ENCODE measurements at regions not wholly inside any gene's neighbourhood (a gene's known extent, or its start where the extent isn't known, plus 50 kb on each side); places are given as distances from the start of the nearest gene placed in this dataset.

DNA sequence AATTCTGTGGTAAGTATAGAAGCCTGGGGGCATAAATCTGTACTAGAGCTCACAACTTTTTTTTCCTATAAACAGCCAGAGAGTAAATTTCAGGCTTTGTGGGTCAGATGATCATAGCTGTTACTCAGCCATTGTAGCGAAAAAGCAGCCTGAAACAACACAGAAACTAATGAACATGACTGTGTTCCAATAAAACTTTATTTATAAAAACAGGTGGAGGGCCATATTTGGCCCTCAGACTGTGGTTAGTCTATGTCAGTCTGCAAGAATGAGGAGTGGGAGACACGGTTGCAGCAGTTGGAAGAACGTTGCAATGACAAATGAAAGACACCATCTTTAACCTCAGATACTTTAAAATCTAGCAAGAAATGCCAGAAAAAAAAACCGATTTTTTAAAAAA, 389.6 kb upstream of the PRKCQ start:
- Histone ChIP-seq H3K9me3 (no peaks in the 10 kb centered on the region), H3K4me3 (no peak overlapping the region), H3K9ac (ENCODE audit: low read depth in 2 of 2, low read length in 2 of 2) (no peak overlapping the region), H3K27me3 (no peaks in the 10 kb centered on the region), H3K27ac (no peak overlapping the region), H3K4me1 (no peaks in the 10 kb centered on the region), H3K36me3 (no peaks in the 10 kb centered on the region)
- DNase-seq = no peak
- intact Hi-C loops (cut with DNase I) = no loop called here
- TF ChIP-seq, protein P1, sequence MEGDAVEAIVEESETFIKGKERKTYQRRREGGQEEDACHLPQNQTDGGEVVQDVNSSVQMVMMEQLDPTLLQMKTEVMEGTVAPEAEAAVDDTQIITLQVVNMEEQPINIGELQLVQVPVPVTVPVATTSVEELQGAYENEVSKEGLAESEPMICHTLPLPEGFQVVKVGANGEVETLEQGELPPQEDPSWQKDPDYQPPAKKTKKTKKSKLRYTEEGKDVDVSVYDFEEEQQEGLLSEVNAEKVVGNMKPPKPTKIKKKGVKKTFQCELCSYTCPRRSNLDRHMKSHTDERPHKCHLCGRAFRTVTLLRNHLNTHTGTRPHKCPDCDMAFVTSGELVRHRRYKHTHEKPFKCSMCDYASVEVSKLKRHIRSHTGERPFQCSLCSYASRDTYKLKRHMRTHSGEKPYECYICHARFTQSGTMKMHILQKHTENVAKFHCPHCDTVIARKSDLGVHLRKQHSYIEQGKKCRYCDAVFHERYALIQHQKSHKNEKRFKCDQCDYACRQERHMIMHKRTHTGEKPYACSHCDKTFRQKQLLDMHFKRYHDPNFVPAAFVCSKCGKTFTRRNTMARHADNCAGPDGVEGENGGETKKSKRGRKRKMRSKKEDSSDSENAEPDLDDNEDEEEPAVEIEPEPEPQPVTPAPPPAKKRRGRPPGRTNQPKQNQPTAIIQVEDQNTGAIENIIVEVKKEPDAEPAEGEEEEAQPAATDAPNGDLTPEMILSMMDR (IDR thresholded peaks at IDR 0.05) = no peak

DNA sequence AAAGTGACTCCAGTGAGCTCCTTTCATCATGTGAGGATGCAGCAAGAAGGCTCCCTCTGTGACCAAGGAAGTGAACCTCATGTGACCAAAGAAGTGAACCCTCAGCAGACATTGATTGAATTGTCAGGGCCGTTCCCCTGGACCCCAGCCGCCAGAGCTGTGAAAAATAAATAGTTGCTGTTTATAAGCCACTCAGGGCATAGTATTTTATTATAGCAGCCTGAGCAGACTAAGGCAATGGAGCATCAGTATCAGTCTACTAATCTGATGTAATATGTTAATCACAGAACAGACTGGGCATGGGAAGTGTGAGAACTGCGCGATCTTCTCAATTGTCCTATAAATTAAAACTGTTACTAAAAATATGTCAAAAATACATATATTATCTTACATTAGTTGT, 384.5 kb upstream of the PRKCQ start:
- intact Hi-C loops (cut with DNase I) = no loop called here
- Histone ChIP-seq H3K4me3 (no peak overlapping the region), H3K9ac (ENCODE audit: low read depth in 2 of 2, low read length in 2 of 2) (no peak overlapping the region), H3K27ac (no peak overlapping the region), H3K27me3 (no peaks in the 10 kb centered on the region), H3K9me3 (no peaks in the 10 kb centered on the region), H3K36me3 (no peaks in the 10 kb centered on the region), H3K4me1 (no peaks in the 10 kb centered on the region)
- TF ChIP-seq, protein P1 (IDR thresholded peaks at IDR 0.05) = no peak
- DNase-seq = no peak

DNA sequence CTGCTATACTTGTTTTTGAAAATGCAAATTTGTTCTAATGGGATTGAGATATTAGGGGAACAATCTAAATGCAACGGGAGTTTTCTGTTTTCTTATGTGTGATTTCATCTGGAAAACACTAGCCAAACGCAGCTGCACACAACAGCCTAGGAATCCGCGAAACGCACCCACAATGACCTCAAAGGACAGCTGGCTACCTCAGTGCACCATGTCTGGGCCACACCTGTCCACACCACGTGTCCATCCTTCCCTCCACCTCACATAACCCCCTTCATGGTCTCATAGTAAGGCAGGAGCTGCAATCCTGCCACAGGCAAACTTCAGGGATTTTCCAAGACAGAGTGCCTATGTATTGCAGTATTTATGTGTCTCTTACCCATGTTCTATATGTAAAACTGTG, 382.5 kb upstream of the PRKCQ start:
- Histone ChIP-seq H3K9ac (ENCODE audit: low read depth in 2 of 2, low read length in 2 of 2) (no peak overlapping the region), H3K4me1 (no peaks in the 10 kb centered on the region), H3K27me3 (no peaks in the 10 kb centered on the region), H3K4me3 (no peak overlapping the region), H3K9me3 (no peaks in the 10 kb centered on the region), H3K36me3 (no peaks in the 10 kb centered on the region), H3K27ac (no peak overlapping the region)
- TF ChIP-seq, protein P1 (IDR thresholded peaks at IDR 0.05) = no peak
- intact Hi-C loops (cut with DNase I) = no loop called here
- no peak for DNase-seq

DNA sequence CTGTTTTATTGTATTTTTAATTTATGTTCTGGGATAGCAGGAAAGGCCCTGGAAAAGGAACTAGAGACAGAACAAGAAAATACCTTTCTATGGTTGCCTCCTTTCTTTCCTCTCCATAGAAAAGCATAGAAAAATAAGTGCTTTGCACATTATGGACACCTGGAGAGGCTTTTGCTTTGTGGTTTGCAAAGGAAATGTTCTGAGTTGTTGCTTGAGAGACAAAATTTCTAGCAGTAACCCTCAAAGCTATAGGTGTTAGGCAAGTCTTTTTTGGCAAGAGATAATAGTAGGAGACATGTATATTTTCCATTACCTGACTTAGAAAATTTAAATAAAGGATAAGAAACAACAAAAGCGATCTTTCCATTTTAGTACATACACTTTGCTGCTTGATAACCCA, 378.6 kb upstream of the PRKCQ start:
- DNase-seq = no peak

DNA sequence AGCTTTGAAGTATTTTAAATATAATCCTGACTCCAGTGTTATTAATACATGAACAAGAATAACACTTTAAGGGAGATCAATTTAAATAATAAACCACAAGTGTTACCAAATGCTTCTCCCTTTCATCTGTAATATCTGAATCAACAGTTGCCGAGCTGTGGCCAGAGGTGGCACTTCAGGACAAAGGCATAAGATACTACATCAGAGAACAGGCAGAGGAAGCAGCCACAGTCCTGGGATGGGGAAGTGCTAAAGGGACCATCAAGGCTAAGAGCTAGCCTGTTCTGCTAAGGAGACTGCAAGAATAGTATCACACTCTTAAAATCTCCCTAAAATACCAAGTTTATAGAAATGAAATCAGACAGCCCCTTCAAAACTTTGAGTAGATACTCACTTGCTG, 378.2 kb upstream of the PRKCQ start:
- H3K4me1 ChIP-seq = no peaks in the 10 kb centered on the region
- H3K27me3 ChIP-seq = no peaks in the 10 kb centered on the region
- no peaks in the 10 kb centered on the region for H3K9me3 ChIP-seq
- no peak overlapping the region for H3K4me3 ChIP-seq
- intact Hi-C loops (cut with DNase I) = no loop called here
- no peak overlapping the region for H3K27ac ChIP-seq
- DNase-seq = no peak
- H3K9ac ChIP-seq (ENCODE audit: low read depth in 2 of 2, low read length in 2 of 2) = no peak overlapping the region
- TF ChIP-seq, protein P1 (IDR thresholded peaks at IDR 0.05) = no peak
- H3K36me3 ChIP-seq = no peaks in the 10 kb centered on the region

More for the DNA sequence above, 378.6 kb upstream of the PRKCQ start:
- intact Hi-C loops (cut with DNase I) = no loop called here
- Histone ChIP-seq H3K36me3 (no peaks in the 10 kb centered on the region), H3K9ac (ENCODE audit: low read depth in 2 of 2, low read length in 2 of 2) (no peak overlapping the region), H3K4me1 (no peaks in the 10 kb centered on the region), H3K4me3 (no peak overlapping the region), H3K27ac (no peak overlapping the region), H3K9me3 (no peaks in the 10 kb centered on the region), H3K27me3 (no peaks in the 10 kb centered on the region)
- TF ChIP-seq, protein P1 (IDR thresholded peaks at IDR 0.05) = no peak

DNA sequence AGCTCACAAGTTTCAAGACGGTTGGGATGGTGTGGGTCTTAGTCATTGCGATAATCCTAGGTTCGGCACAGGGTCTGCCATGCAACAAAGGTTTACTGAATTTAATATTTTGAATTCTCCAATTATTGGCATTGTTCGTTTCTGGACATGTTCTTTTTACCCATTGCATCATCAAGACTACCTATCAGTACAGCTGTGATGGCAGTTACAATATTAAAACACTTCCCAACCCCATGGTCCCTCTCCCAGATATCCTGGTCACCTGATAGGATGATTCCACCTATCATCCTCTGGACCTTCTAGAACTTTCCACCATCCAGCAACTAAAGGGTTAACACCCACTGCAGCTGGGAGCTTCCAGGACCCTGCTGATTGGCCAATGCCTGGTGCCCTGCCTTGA, 377.8 kb upstream of the PRKCQ start:
- TF ChIP-seq, protein P1 (IDR thresholded peaks at IDR 0.05) = no peak
- intact Hi-C loops (cut with DNase I) = no loop called here
- DNase-seq = no peak
- H3K4me1 ChIP-seq = no peaks in the 10 kb centered on the region
- no peaks in the 10 kb centered on the region for H3K9me3 ChIP-seq
- H3K36me3 ChIP-seq = no peaks in the 10 kb centered on the region
- H3K9ac ChIP-seq (ENCODE audit: low read depth in 2 of 2, low read length in 2 of 2) = no peak overlapping the region
- H3K4me3 ChIP-seq = no peak overlapping the region
- no peaks in the 10 kb centered on the region for H3K27me3 ChIP-seq
- H3K27ac ChIP-seq = no peak overlapping the region
